Nephron (organoid): ENCODE measurements at regions not wholly inside any gene's neighbourhood (a gene's known extent, or its start where the extent isn't known, plus 50 kb on each side); places are given as distances from the start of the nearest gene placed in this dataset.

Source experiments
- H3K27ac Mint-ChIP-seq, 3 experiments: 2 replicates each; pipeline ENCODE4 v1.8.0; 2020; ENCODE audit warnings: mixed read lengths in 3 of 3, mild to moderate bottlenecking in 2 of 3, moderate library complexity in 1 of 3
- H3K27me3 Mint-ChIP-seq: 2 replicates; pipeline ENCODE4 v1.8.0; 2021; ENCODE audit warnings: low read depth, mild to moderate bottlenecking, moderate library complexity, mixed read lengths
- H3K36me3 Mint-ChIP-seq: 2 replicates; pipeline ENCODE4 v1.8.0; 2020; ENCODE audit warnings: low read depth, mixed read lengths
- H3K4me1 Mint-ChIP-seq: 2 replicates; pipeline ENCODE4 v1.8.0; 2020; ENCODE audit warnings: mixed read lengths
- H3K4me3 Mint-ChIP-seq, 3 experiments: 2 replicates each; pipeline ENCODE4 v1.8.0; 2020; ENCODE audit warnings: mild to moderate bottlenecking in 3 of 3, mixed read lengths in 3 of 3, moderate library complexity in 2 of 3
- H3K9me3 Mint-ChIP-seq: 2 replicates; pipeline ENCODE4 v1.8.0; 2020; ENCODE audit warnings: mixed read lengths
- TF ChIP-seq, protein P1 (sequence below), 3 experiments: fragments of 200-600 bp; sonication (generic); IDR thresholded peaks; one replicate each; pipeline ENCODE4 v1.5.0; 2021; ENCODE audit warnings: antibody characterized with exemption in 3 of 3; ENCODE audit not compliant: unreplicated experiment in 3 of 3

DNA sequence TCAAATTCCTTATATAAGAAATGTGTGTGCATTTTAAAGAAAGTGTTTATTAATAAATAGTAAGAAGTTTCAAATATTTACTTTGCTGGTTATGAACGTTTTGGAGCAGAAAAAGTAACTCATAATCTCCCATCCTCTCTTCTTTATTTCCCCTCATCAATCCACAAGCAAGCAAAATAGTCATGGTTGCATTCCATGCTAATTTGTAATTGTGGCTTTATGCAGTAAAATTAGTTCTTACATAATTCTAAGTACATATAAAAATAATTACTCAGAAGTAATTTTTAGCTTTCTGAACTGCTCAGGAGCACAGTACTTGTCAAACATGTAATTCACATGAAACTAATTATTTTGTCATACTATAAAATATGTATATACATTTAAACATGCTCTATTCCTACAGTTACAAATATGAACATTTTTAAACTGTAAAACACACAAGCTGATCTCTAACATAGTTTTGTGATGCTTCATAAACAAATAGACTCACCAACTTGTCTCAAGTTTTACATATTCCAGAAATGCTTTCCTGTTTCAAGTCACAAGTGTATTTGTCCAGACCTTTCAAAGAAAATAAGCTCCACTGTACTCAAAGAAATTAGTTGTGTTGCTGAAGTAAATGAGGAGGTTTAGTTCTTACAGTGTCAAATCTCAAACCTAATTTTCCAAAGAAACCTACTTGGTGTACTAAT is 218.9 kb downstream of the PABPC4L start:
- TF ChIP-seq, protein P1, sequence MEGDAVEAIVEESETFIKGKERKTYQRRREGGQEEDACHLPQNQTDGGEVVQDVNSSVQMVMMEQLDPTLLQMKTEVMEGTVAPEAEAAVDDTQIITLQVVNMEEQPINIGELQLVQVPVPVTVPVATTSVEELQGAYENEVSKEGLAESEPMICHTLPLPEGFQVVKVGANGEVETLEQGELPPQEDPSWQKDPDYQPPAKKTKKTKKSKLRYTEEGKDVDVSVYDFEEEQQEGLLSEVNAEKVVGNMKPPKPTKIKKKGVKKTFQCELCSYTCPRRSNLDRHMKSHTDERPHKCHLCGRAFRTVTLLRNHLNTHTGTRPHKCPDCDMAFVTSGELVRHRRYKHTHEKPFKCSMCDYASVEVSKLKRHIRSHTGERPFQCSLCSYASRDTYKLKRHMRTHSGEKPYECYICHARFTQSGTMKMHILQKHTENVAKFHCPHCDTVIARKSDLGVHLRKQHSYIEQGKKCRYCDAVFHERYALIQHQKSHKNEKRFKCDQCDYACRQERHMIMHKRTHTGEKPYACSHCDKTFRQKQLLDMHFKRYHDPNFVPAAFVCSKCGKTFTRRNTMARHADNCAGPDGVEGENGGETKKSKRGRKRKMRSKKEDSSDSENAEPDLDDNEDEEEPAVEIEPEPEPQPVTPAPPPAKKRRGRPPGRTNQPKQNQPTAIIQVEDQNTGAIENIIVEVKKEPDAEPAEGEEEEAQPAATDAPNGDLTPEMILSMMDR (IDR thresholded peaks at IDR 0.05; ENCODE audit: unreplicated experiment in 3 of 3), result no peak
- Mint-ChIP-seq H3K27ac (no peak overlapping the region), H3K36me3 (no peaks in the 10 kb centered on the region), H3K4me3 (no peak overlapping the region), H3K4me1 (no peaks in the 10 kb centered on the region), H3K9me3 (no peaks in the 10 kb centered on the region), H3K27me3 (no peaks in the 10 kb centered on the region)

DNA sequence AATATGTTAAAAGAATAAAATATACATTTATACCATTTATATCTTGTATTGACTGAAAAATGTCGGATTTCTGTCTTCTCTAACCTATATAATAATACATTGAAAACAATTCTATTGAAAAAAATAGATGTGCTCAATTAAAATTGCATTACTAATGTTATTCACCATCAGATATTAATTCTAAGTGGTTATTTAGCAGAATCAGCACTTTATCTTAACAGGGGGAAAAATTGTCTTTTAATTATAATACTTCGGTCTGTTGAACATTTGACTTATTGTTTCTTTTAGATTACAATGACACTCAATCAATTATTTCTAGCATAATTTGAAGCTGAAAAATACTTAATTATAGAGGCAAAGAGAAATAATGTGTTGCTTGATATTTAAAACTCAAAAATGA is 220.3 kb downstream of the PABPC4L start:
- Mint-ChIP-seq H3K27ac (no peak overlapping the region), H3K36me3 (no peaks in the 10 kb centered on the region), H3K4me3 (no peak overlapping the region), H3K4me1 (no peaks in the 10 kb centered on the region), H3K27me3 (no peaks in the 10 kb centered on the region), H3K9me3 (no peaks in the 10 kb centered on the region)
- TF ChIP-seq, protein P1 (IDR thresholded peaks at IDR 0.05; ENCODE audit: unreplicated experiment in 3 of 3), result no peak

DNA sequence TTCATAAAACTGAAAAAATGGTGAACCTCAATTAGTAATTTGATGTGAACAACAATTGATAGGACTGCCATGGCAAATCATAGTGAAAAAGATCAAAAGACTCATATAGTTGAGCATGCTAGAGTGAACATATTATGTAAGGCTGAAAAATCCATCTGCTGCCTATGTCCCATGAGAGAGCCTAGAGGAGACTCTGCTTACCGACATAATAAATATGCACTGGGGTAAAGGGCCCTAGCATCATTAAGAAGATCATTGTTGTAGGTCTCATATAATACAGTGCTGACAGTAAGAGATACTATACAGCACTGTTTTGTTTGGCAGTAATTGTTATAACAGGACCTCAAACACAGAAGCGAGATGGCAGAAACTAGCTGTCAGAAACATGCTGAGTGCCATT is 229.0 kb downstream of the PABPC4L start:
- Mint-ChIP-seq H3K27me3 (no peaks in the 10 kb centered on the region), H3K9me3 (peaks cover 2% of the 10 kb centered on the region), H3K4me3 (no peak overlapping the region), H3K36me3 (no peaks in the 10 kb centered on the region), H3K27ac (no peak overlapping the region), H3K4me1 (no peaks in the 10 kb centered on the region)
- TF ChIP-seq, protein P1 (IDR thresholded peaks at IDR 0.05; ENCODE audit: unreplicated experiment in 3 of 3), result no peak

DNA sequence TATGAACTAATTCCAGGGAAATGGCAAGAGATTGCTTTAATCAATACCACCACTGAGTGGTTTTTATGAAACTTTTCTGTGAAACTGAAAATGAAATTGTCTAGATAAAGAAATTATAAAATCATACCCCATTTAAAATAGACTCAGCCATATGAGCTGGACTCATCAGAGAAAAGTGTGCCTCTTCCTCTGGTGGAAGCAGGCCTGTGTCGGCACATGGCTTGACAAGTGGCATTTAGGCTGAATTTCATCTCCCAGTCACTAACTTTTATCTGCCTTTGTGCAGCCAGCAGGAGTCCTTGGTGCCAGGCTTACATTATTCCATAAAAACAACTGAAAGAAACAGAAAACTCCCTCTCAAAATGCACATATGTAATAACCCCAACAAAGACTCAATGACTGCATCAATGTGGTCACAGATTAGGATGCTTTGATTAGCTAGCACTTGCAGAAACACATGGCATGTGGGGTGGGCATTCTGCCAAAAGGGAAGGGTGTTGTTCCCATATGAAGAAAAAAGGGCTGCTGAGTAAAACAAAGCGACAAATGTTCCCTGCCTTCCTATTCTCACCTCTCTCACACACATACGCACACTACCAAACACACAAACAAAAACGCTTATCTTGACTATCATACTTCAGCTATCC is 232.3 kb downstream of the PABPC4L start:
- no peak overlapping the region for H3K27ac Mint-ChIP-seq
- H3K36me3 Mint-ChIP-seq, result no peaks in the 10 kb centered on the region
- TF ChIP-seq, protein P1 (IDR thresholded peaks at IDR 0.05; ENCODE audit: unreplicated experiment in 3 of 3), result no peak
- H3K4me1 Mint-ChIP-seq, result no peaks in the 10 kb centered on the region
- H3K27me3 Mint-ChIP-seq, result no peaks in the 10 kb centered on the region
- no peak overlapping the region for H3K4me3 Mint-ChIP-seq
- H3K9me3 Mint-ChIP-seq, result peaks cover 15% of the 10 kb centered on the region

DNA sequence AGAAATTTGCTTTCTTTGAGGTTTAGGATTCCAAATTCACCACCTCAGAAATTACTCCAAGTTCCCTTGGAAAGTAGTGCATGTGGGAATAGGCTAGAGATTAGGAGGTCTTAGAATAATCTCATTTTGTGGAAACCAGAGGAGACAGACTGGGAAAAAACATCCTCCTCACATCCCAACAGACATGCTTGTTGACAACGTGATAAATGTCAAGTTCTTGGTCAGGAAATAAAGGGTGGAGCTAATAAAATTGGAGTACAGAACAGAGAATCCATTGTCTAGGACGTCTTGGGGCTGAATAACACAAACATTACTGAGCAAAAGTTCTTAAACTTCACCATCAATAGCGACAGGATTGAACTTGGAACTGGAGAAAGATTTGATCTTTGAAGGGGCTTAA is 233.4 kb downstream of the PABPC4L start:
- H3K27ac Mint-ChIP-seq, result no peak overlapping the region
- H3K27me3 Mint-ChIP-seq, result no peaks in the 10 kb centered on the region
- TF ChIP-seq, protein P1 (IDR thresholded peaks at IDR 0.05; ENCODE audit: unreplicated experiment in 3 of 3), result no peak
- peaks cover 22% of the 10 kb centered on the region for H3K9me3 Mint-ChIP-seq
- H3K36me3 Mint-ChIP-seq, result no peaks in the 10 kb centered on the region
- no peaks in the 10 kb centered on the region for H3K4me1 Mint-ChIP-seq
- H3K4me3 Mint-ChIP-seq, result no peak overlapping the region

DNA sequence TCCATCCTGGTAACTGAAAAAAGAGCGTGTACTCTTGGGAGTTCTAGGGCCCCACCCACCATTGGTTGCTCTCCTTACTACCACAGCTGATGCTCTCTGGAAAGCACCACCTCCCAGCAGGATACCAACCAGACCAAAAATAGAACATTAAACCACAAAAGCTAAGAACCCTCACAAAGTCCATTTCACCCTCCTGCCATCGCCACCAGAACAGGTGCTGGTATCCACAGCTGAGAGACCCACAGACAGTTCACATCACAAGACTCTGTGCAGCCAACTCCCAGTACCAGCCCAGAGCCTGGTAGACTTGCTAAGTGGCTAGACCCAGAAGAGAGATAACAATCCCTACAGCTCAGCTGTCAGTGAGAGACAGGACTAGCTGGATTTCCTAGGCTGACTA is 240.6 kb downstream of the PABPC4L start:
- Mint-ChIP-seq H3K27me3 (peaks cover 3% of the 10 kb centered on the region), H3K36me3 (no peaks in the 10 kb centered on the region), H3K9me3 (peaks cover 34% of the 10 kb centered on the region), H3K4me1 (no peaks in the 10 kb centered on the region), H3K27ac (no peak overlapping the region), H3K4me3 (no peak overlapping the region)
- TF ChIP-seq, protein P1 (IDR thresholded peaks at IDR 0.05; ENCODE audit: unreplicated experiment in 3 of 3), result no peak
